DMS79 treated with DMSO at 0.1 percent for 48 hours (cell line): ENCODE measurements at regions not wholly inside any gene's neighbourhood (a gene's known extent, or its start where the extent isn't known, plus 50 kb on each side); places are given as distances from the start of the nearest gene placed in this dataset.
"Not testable (repeated sequence)": the region's sequence is repeated elsewhere in the genome, so short reads cannot be mapped to it uniquely, and the experiment has no call there.

Source experiments
- DNase-seq: peaks from one replicate; lab custom pipeline; 2025; lab: John Stamatoyannopoulos, UW

- no peak for DNase-seq
Observed at GRCh38 chr1:96187020-96187419, 534.6 kb upstream of the PTBP2 start.

GRCh38 chr1:96191165-96191564 lies 530.4 kb upstream of the PTBP2 start:
- no peak for DNase-seq

GRCh38 chr1:96206451-96206850 lies 515.1 kb upstream of the PTBP2 start:
- no peak for DNase-seq

- DNase-seq, result no peak
Observed at GRCh38 chr1:96207936-96208335, 513.6 kb upstream of the PTBP2 start.

- DNase-seq, result no peak
Observed at GRCh38 chr1:96208428-96208827, 513.2 kb upstream of the PTBP2 start.

GRCh38 chr1:96210054-96210453 lies 511.5 kb upstream of the PTBP2 start:
- no peak for DNase-seq

- no peak for DNase-seq
Observed at GRCh38 chr1:96211202-96211601, 510.4 kb upstream of the PTBP2 start.

GRCh38 chr1:96214982-96215381 lies 506.6 kb upstream of the PTBP2 start:
- no peak for DNase-seq

- no peak for DNase-seq
Observed at GRCh38 chr1:96220651-96221050, 500.9 kb upstream of the PTBP2 start.

GRCh38 chr1:96222701-96223100 lies 498.9 kb upstream of the PTBP2 start:
- DNase-seq, result no peak

- not testable (repeated sequence) for DNase-seq
Observed at GRCh38 chr1:96224229-96224628, 497.4 kb upstream of the PTBP2 start.

GRCh38 chr1:96233422-96233821 lies 488.2 kb upstream of the PTBP2 start:
- DNase-seq, result no peak

GRCh38 chr1:96234299-96234698 lies 487.3 kb upstream of the PTBP2 start:
- DNase-seq, result peak; percentile 88

GRCh38 chr1:96236156-96236739 lies 485.3 kb upstream of the PTBP2 start:
- peak; percentile 53 for DNase-seq

GRCh38 chr1:96238426-96238825 lies 483.2 kb upstream of the PTBP2 start:
- DNase-seq, result no peak

GRCh38 chr1:96240438-96240837 lies 481.1 kb upstream of the PTBP2 start:
- no peak for DNase-seq

- DNase-seq, result no peak
Observed at GRCh38 chr1:96253246-96254035, 468.1 kb upstream of the PTBP2 start.

GRCh38 chr1:96256130-96256790 lies 465.3 kb upstream of the PTBP2 start:
- DNase-seq, result no peak

- DNase-seq, result no peak
Observed at GRCh38 chr1:96259399-96259798, 462.2 kb upstream of the PTBP2 start.

GRCh38 chr1:96281491-96281890 lies 440.1 kb upstream of the PTBP2 start:
- DNase-seq, result no peak

GRCh38 chr1:96290033-96290432 lies 431.6 kb upstream of the PTBP2 start:
- DNase-seq, result no peak

GRCh38 chr1:96290801-96291200 lies 430.8 kb upstream of the PTBP2 start:
- DNase-seq, result no peak

GRCh38 chr1:96291468-96291867 lies 430.1 kb upstream of the PTBP2 start:
- no peak for DNase-seq
